ENCODE measurements at regions not wholly inside any gene's neighbourhood (a gene's known extent, or its start where the extent isn't known, plus 50 kb on each side); places are given as distances from the start of the nearest gene placed in this dataset.

DNA sequence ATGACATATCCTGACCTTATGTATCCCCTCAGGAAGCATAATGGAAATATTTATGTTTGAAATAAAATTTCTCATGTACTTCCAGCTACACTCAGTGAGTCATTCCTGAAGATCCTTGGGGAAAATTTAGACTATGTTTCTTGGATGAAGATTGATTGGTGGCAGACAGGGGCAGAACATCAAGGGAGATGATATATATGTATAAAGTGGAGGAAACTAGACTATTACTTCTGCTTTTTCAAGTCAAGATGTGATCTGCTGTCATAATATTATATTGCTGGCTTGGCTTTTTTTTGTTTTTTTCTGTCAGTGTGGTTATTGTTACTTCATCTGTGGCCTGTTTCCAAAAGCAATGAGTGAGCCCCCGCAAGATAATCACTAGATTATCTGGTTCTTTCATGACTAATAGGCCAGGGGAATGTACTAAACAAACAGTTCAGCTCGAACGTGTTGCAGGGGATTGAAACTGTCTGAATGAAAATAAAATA lies 87.2 kb upstream of the TNFSF11 start:
- no peak for TF ChIP-seq ARNTL (CRISPR knock-in tag; IDR thresholded peaks at IDR 0.05; ENCODE audit: borderline replicate concordance, low read depth)
- TF ChIP-seq TOX (CRISPR knock-in tag; IDR thresholded peaks at IDR 0.05; ENCODE audit: borderline replicate concordance), result no peak
- no peak for TF ChIP-seq ZFP3 (CRISPR knock-in tag; IDR thresholded peaks at IDR 0.05)
- peak; percentile 7; the same call in 1 of the 2 replicates for TF ChIP-seq GLIS3 (CRISPR knock-in tag; IDR thresholded peaks at IDR 0.05)
- TF ChIP-seq, protein P1, sequence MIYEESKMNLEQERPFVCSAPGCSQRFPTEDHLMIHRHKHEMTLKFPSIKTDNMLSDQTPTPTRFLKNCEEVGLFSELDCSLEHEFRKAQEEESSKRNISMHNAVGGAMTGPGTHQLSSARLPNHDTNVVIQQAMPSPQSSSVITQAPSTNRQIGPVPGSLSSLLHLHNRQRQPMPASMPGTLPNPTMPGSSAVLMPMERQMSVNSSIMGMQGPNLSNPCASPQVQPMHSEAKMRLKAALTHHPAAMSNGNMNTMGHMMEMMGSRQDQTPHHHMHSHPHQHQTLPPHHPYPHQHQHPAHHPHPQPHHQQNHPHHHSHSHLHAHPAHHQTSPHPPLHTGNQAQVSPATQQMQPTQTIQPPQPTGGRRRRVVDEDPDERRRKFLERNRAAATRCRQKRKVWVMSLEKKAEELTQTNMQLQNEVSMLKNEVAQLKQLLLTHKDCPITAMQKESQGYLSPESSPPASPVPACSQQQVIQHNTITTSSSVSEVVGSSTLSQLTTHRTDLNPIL (CRISPR knock-in tag; IDR thresholded peaks at IDR 0.05; ENCODE audit: low read depth), result no peak; the same call in 1 of the 2 replicates
- no peak for TF ChIP-seq BACH2 (CRISPR knock-in tag; IDR thresholded peaks at IDR 0.05; ENCODE audit: borderline replicate concordance)
- TF ChIP-seq PPARA (CRISPR knock-in tag; IDR thresholded peaks at IDR 0.05; ENCODE audit: borderline replicate concordance), result no peak
- no peak; the same call in 1 of the 2 replicates for TF ChIP-seq ZNF8 (CRISPR knock-in tag; IDR thresholded peaks at IDR 0.05)
- TF ChIP-seq, protein P2, sequence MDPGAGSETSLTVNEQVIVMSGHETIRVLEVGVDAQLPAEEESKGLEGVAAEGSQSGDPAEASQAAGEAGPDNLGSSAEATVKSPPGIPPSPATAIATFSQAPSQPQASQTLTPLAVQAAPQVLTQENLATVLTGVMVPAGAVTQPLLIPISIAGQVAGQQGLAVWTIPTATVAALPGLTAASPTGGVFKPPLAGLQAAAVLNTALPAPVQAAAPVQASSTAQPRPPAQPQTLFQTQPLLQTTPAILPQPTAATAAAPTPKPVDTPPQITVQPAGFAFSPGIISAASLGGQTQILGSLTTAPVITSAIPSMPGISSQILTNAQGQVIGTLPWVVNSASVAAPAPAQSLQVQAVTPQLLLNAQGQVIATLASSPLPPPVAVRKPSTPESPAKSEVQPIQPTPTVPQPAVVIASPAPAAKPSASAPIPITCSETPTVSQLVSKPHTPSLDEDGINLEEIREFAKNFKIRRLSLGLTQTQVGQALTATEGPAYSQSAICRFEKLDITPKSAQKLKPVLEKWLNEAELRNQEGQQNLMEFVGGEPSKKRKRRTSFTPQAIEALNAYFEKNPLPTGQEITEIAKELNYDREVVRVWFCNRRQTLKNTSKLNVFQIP (CRISPR knock-in tag; IDR thresholded peaks at IDR 0.05; ENCODE audit: borderline replicate concordance, low read depth), result no peak
- TF ChIP-seq, protein P3, sequence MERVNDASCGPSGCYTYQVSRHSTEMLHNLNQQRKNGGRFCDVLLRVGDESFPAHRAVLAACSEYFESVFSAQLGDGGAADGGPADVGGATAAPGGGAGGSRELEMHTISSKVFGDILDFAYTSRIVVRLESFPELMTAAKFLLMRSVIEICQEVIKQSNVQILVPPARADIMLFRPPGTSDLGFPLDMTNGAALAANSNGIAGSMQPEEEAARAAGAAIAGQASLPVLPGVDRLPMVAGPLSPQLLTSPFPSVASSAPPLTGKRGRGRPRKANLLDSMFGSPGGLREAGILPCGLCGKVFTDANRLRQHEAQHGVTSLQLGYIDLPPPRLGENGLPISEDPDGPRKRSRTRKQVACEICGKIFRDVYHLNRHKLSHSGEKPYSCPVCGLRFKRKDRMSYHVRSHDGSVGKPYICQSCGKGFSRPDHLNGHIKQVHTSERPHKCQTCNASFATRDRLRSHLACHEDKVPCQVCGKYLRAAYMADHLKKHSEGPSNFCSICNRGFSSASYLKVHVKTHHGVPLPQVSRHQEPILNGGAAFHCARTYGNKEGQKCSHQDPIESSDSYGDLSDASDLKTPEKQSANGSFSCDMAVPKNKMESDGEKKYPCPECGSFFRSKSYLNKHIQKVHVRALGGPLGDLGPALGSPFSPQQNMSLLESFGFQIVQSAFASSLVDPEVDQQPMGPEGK (CRISPR knock-in tag; IDR thresholded peaks at IDR 0.05; ENCODE audit: borderline replicate concordance), result peak; percentile 84; the same call in 1 of the 2 replicates
- no peak for TF ChIP-seq SNAI2 (CRISPR knock-in tag; IDR thresholded peaks at IDR 0.05)
- no peak for TF ChIP-seq CSDC2 (CRISPR knock-in tag; IDR thresholded peaks at IDR 0.05)
- peak; percentile 94 for TF ChIP-seq ISL1 (CRISPR knock-in tag; IDR thresholded peaks at IDR 0.05)
- no peak for TF ChIP-seq ZNF70 (CRISPR knock-in tag; IDR thresholded peaks at IDR 0.05)
- TF ChIP-seq ZFP30 (CRISPR knock-in tag; IDR thresholded peaks at IDR 0.05), result no peak
- no peak for TF ChIP-seq ZC3H10 (CRISPR knock-in tag; IDR thresholded peaks at IDR 0.05)
- peak; percentile 32; the same call in 1 of the 3 replicates for ATAC-seq

DNA sequence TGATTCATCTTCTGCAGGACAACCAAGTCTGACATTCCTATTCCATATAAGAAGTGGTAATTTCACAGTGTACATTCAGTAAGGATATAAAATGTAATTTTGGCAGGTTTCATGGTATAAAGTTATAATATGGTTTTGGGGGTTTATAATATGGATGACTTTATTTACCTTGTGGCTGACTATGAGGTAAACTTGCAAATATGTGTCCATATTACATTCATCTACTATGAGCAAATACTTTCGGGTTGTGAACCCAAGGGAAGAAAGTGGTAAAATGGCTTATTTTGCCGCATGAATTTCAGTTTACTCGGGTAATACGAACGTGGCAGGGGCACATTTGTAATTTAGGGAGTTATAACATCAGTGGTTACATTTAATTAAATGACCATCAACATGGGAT lies 86.7 kb upstream of the TNFSF11 start:
- no peak for ATAC-seq
- TF ChIP-seq ZNF70 (CRISPR knock-in tag; IDR thresholded peaks at IDR 0.05) (no peak), ZFP3 (CRISPR knock-in tag; IDR thresholded peaks at IDR 0.05) (no peak), RARB (CRISPR knock-in tag; IDR thresholded peaks at IDR 0.05) (no peak), ZNF8 (CRISPR knock-in tag; IDR thresholded peaks at IDR 0.05) (no peak), ZFP30 (CRISPR knock-in tag; IDR thresholded peaks at IDR 0.05) (no peak), ESRRG (CRISPR knock-in tag; IDR thresholded peaks at IDR 0.05) (no peak), ISL1 (CRISPR knock-in tag; IDR thresholded peaks at IDR 0.05) (no peak), ZNF565 (CRISPR knock-in tag; conservative IDR thresholded peaks at IDR 0.05; ENCODE audit: low read depth) (no peak), SNAI2 (CRISPR knock-in tag; IDR thresholded peaks at IDR 0.05) (no peak), CSDC2 (CRISPR knock-in tag; IDR thresholded peaks at IDR 0.05) (no peak), PPARA (CRISPR knock-in tag; IDR thresholded peaks at IDR 0.05; ENCODE audit: borderline replicate concordance) (no peak), BACH2 (CRISPR knock-in tag; IDR thresholded peaks at IDR 0.05; ENCODE audit: borderline replicate concordance) (no peak), TCF4 (CRISPR knock-in tag; IDR thresholded peaks at IDR 0.05; ENCODE audit: borderline replicate concordance) (no peak), OSR1 (CRISPR knock-in tag; IDR thresholded peaks at IDR 0.05) (no peak), TOX (CRISPR knock-in tag; IDR thresholded peaks at IDR 0.05; ENCODE audit: borderline replicate concordance) (no peak), ZC3H10 (CRISPR knock-in tag; IDR thresholded peaks at IDR 0.05) (no peak), ARNTL (CRISPR knock-in tag; IDR thresholded peaks at IDR 0.05; ENCODE audit: borderline replicate concordance, low read depth) (no peak)
- TF ChIP-seq, protein P1 (CRISPR knock-in tag; IDR thresholded peaks at IDR 0.05; ENCODE audit: low read depth), result no peak
- TF ChIP-seq, protein P4, sequence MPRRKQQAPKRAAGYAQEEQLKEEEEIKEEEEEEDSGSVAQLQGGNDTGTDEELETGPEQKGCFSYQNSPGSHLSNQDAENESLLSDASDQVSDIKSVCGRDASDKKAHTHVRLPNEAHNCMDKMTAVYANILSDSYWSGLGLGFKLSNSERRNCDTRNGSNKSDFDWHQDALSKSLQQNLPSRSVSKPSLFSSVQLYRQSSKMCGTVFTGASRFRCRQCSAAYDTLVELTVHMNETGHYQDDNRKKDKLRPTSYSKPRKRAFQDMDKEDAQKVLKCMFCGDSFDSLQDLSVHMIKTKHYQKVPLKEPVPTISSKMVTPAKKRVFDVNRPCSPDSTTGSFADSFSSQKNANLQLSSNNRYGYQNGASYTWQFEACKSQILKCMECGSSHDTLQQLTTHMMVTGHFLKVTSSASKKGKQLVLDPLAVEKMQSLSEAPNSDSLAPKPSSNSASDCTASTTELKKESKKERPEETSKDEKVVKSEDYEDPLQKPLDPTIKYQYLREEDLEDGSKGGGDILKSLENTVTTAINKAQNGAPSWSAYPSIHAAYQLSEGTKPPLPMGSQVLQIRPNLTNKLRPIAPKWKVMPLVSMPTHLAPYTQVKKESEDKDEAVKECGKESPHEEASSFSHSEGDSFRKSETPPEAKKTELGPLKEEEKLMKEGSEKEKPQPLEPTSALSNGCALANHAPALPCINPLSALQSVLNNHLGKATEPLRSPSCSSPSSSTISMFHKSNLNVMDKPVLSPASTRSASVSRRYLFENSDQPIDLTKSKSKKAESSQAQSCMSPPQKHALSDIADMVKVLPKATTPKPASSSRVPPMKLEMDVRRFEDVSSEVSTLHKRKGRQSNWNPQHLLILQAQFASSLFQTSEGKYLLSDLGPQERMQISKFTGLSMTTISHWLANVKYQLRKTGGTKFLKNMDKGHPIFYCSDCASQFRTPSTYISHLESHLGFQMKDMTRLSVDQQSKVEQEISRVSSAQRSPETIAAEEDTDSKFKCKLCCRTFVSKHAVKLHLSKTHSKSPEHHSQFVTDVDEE (CRISPR knock-in tag; IDR thresholded peaks at IDR 0.05), result no peak
- TF ChIP-seq, protein P3 (CRISPR knock-in tag; IDR thresholded peaks at IDR 0.05; ENCODE audit: borderline replicate concordance), result no peak

Measured in SK-N-SH treated with all-trans-retinoic acid at 6 μM for 48 hours (cell line).